GM21786 (cell line): ENCODE measurements at regions not wholly inside any gene's neighbourhood (a gene's known extent, or its start where the extent isn't known, plus 50 kb on each side); places are given as distances from the start of the nearest gene placed in this dataset.

ENCODE experiments used
- ATAC-seq: cut with Tn5 transposase; IDR thresholded peaks from one replicate; pipeline ENCODE4 v1.9.1; 2021; ENCODE audit not compliant: unreplicated experiment

GRCh38 chr5:129322968-129323367 is 137.1 kb upstream of the ADAMTS19 start:
- ATAC-seq = no peak

GRCh38 chr5:129341306-129341705 is 118.8 kb upstream of the ADAMTS19 start:
- ATAC-seq = no peak

GRCh38 chr5:129342796-129343195 is 117.3 kb upstream of the ADAMTS19 start:
- ATAC-seq = no peak

- ATAC-seq = no peak
Measured at GRCh38 chr5:129345213-129345924, 114.7 kb upstream of the ADAMTS19 start.

GRCh38 chr5:129356846-129357245 is 103.3 kb upstream of the ADAMTS19 start:
- ATAC-seq = no peak

- no peak for ATAC-seq
Measured at GRCh38 chr5:129358069-129358468, 102.0 kb upstream of the ADAMTS19 start.

- no peak for ATAC-seq
Measured at GRCh38 chr5:129359450-129359849, 100.6 kb upstream of the ADAMTS19 start.

- ATAC-seq = no peak
Measured at GRCh38 chr5:129361441-129362025, 98.6 kb upstream of the ADAMTS19 start.

GRCh38 chr5:129362456-129362855 is 97.6 kb upstream of the ADAMTS19 start:
- ATAC-seq = no peak

- ATAC-seq = no peak
Measured at GRCh38 chr5:129363991-129364390, 96.1 kb upstream of the ADAMTS19 start.

- ATAC-seq = no peak
Measured at GRCh38 chr5:129367883-129368282, 92.2 kb upstream of the ADAMTS19 start.

- no peak for ATAC-seq
Measured at GRCh38 chr5:129372025-129372424, 88.1 kb upstream of the ADAMTS19 start.

GRCh38 chr5:129377504-129377903 is 82.6 kb upstream of the ADAMTS19 start:
- no peak for ATAC-seq

- ATAC-seq = no peak
Measured at GRCh38 chr5:129378961-129379360, 81.1 kb upstream of the ADAMTS19 start.

- ATAC-seq = no peak
Measured at GRCh38 chr5:129379406-129379805, 80.7 kb upstream of the ADAMTS19 start.

- ATAC-seq = no peak
Measured at GRCh38 chr5:129382921-129383672, 77.0 kb upstream of the ADAMTS19 start.

- ATAC-seq = no peak
Measured at GRCh38 chr5:129384193-129384592, 75.9 kb upstream of the ADAMTS19 start.

- no peak for ATAC-seq
Measured at GRCh38 chr5:129384736-129385135, 75.4 kb upstream of the ADAMTS19 start.

GRCh38 chr5:129387944-129388343 is 72.2 kb upstream of the ADAMTS19 start:
- ATAC-seq = no peak

- ATAC-seq = no peak
Measured at GRCh38 chr5:129392681-129393080, 67.4 kb upstream of the ADAMTS19 start.

- no peak for ATAC-seq
Measured at GRCh38 chr5:129395247-129395646, 64.9 kb upstream of the ADAMTS19 start.

GRCh38 chr5:129398026-129398678 is 61.9 kb upstream of the ADAMTS19 start:
- no peak for ATAC-seq
